PFSK-1 (cell line): ENCODE measurements at regions not wholly inside any gene's neighbourhood (a gene's known extent, or its start where the extent isn't known, plus 50 kb on each side); places are given as distances from the start of the nearest gene placed in this dataset.

ENCODE experiments used
- POLR2AphosphoS5 ChIP-seq: IDR thresholded peaks from 2 replicates; pipeline ENCODE4 v1.6.1; 2012; ENCODE audit warnings: low read depth, mild to moderate bottlenecking, control low read depth, low read length, moderate library complexity
- SIN3A ChIP-seq: IDR thresholded peaks from 2 replicates; pipeline ENCODE4 v1.6.1; 2012; ENCODE audit warnings: mild to moderate bottlenecking, low read length, moderate library complexity, borderline replicate concordance; ENCODE audit not compliant: insufficient read depth
- TAF1 ChIP-seq: IDR thresholded peaks from 2 replicates; pipeline ENCODE4 v1.6.1; 2012; ENCODE audit warnings: low read length, control low read depth, borderline replicate concordance; ENCODE audit not compliant: insufficient read depth
- TF ChIP-seq, protein P1 (sequence below), 2 experiments: IDR thresholded peaks; 2 replicates each; pipeline versions ENCODE4 v1.6.1 to v1.8.0; 2011 to 2012; ENCODE audit warnings: low read depth in 2 of 2, low read length in 2 of 2, control low read depth in 1 of 2, inconsistent platforms in 1 of 2, mild to moderate bottlenecking in 1 of 2, moderate library complexity in 1 of 2; ENCODE audit not compliant: insufficient read depth in 1 of 2

GRCh38 chr12:30507576-30507975 is 188.1 kb downstream of the IPO8 start:
- TF ChIP-seq POLR2AphosphoS5: no peak
- TF ChIP-seq TAF1: no peak
- TF ChIP-seq SIN3A: no peak
- TF ChIP-seq, protein P1, sequence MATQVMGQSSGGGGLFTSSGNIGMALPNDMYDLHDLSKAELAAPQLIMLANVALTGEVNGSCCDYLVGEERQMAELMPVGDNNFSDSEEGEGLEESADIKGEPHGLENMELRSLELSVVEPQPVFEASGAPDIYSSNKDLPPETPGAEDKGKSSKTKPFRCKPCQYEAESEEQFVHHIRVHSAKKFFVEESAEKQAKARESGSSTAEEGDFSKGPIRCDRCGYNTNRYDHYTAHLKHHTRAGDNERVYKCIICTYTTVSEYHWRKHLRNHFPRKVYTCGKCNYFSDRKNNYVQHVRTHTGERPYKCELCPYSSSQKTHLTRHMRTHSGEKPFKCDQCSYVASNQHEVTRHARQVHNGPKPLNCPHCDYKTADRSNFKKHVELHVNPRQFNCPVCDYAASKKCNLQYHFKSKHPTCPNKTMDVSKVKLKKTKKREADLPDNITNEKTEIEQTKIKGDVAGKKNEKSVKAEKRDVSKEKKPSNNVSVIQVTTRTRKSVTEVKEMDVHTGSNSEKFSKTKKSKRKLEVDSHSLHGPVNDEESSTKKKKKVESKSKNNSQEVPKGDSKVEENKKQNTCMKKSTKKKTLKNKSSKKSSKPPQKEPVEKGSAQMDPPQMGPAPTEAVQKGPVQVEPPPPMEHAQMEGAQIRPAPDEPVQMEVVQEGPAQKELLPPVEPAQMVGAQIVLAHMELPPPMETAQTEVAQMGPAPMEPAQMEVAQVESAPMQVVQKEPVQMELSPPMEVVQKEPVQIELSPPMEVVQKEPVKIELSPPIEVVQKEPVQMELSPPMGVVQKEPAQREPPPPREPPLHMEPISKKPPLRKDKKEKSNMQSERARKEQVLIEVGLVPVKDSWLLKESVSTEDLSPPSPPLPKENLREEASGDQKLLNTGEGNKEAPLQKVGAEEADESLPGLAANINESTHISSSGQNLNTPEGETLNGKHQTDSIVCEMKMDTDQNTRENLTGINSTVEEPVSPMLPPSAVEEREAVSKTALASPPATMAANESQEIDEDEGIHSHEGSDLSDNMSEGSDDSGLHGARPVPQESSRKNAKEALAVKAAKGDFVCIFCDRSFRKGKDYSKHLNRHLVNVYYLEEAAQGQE (IDR thresholded peaks at IDR 0.05; ENCODE audit: insufficient read depth in 1 of 2, low read depth in 2 of 2, low read length in 2 of 2): no peak
